Fibroblast of lung (primary cell): ENCODE measurements at regions not wholly inside any gene's neighbourhood (a gene's known extent, or its start where the extent isn't known, plus 50 kb on each side); places are given as distances from the start of the nearest gene placed in this dataset.

Experiments
- CTCF ChIP-seq, 2 donors: IDR thresholded peaks in 1 of 2; conservative IDR thresholded peaks in 1 of 2; 1 replicate in 1 of 2; 2 replicates in 1 of 2; pipeline ENCODE4 v1.5.1; 2011 to 2012; ENCODE audit warnings: low read length in 2 of 2, control low read depth in 1 of 2, inconsistent platforms in 1 of 2, low read depth in 1 of 2, mild to moderate bottlenecking in 1 of 2
- EZH2 ChIP-seq: IDR thresholded peaks from 2 replicates; pipeline ENCODE4 v1.5.1; 2012; ENCODE audit warnings: low read length, control low read depth, mild to moderate bottlenecking; ENCODE audit errors: missing control alignments

GRCh38 chr7:13161125-13161524 is 473.7 kb downstream of the ARL4A start:
- TF ChIP-seq CTCF (conservative IDR thresholded peaks at IDR 0.05 in 1 of 2, IDR thresholded peaks at IDR 0.05 in 1 of 2; ENCODE audit: low read depth in 1 of 2, low read length in 2 of 2) (no peak), EZH2 (no peak)
